ENCODE measurements at regions not wholly inside any gene's neighbourhood (a gene's known extent, or its start where the extent isn't known, plus 50 kb on each side); places are given as distances from the start of the nearest gene placed in this dataset.

- TF ChIP-seq POLR2A (IDR thresholded peaks at IDR 0.05) (no peak), CTCF (IDR thresholded peaks at IDR 0.05) (no peak)
- no peak overlapping the region for H3K4me3 ChIP-seq (ENCODE audit: low read depth, poor library complexity, severe bottlenecking)
- intact Hi-C loops (cut with DNase I; ENCODE audit: low total_unique reads), result no loop called here
- DNase-seq (ENCODE audit: low spot score in 2 of 2), result no peak
- WGBS, 2 donors, result 38 to 52% methylated on average over 4 of the region's 4 CpGs
Measured at GRCh38 chr1:242784084-242784483, 259.6 kb upstream of the PLD5 start.

GRCh38 chr1:242774256-242774655 lies 249.8 kb upstream of the PLD5 start:
- TF ChIP-seq CTCF (IDR thresholded peaks at IDR 0.05), result no peak
- no peak for DNase-seq (ENCODE audit: low spot score in 2 of 2)
- 88 to 91% methylated on average over 16 to 17 of the region's 20 CpGs for WGBS, 2 donors
- intact Hi-C loops (cut with DNase I; ENCODE audit: low total_unique reads), result no loop called here
- H3K4me3 ChIP-seq (ENCODE audit: low read depth, poor library complexity, severe bottlenecking), result no peak overlapping the region

- no peak for DNase-seq (ENCODE audit: low spot score in 2 of 2)
- intact Hi-C loops (cut with DNase I; ENCODE audit: low total_unique reads), result no loop called here
- 68 to 76% methylated on average over 1 of the region's 1 CpG for WGBS, 2 donors
- no peak for TF ChIP-seq CTCF (IDR thresholded peaks at IDR 0.05)
- TF ChIP-seq POLR2A (IDR thresholded peaks at IDR 0.05), result no peak
- H3K4me3 ChIP-seq (ENCODE audit: low read depth, poor library complexity, severe bottlenecking), result no peak overlapping the region
Measured at GRCh38 chr1:242770366-242770765, 245.9 kb upstream of the PLD5 start.

GRCh38 chr1:242764161-242764560 lies 239.7 kb upstream of the PLD5 start:
- TF ChIP-seq POLR2A (IDR thresholded peaks at IDR 0.05) (no peak), CTCF (IDR thresholded peaks at IDR 0.05) (no peak)
- WGBS, 2 donors, result 95% methylated on average over 1 of the region's 1 CpG
- intact Hi-C loops (cut with DNase I; ENCODE audit: low total_unique reads), result no loop called here
- H3K4me3 ChIP-seq (ENCODE audit: low read depth, poor library complexity, severe bottlenecking), result no peak overlapping the region
- no peak for DNase-seq (ENCODE audit: low spot score in 2 of 2)

- no peak for TF ChIP-seq CTCF (IDR thresholded peaks at IDR 0.05)
- no peak for TF ChIP-seq POLR2A (IDR thresholded peaks at IDR 0.05)
- WGBS, 2 donors, result 78 to 80% methylated on average over 3 of the region's 3 CpGs
- no peak overlapping the region for H3K4me3 ChIP-seq (ENCODE audit: low read depth, poor library complexity, severe bottlenecking)
- intact Hi-C loops (cut with DNase I; ENCODE audit: low total_unique reads), result no loop called here
- DNase-seq (ENCODE audit: low spot score in 2 of 2), result no peak
Measured at GRCh38 chr1:242761556-242761955, 237.1 kb upstream of the PLD5 start.

- no peak for DNase-seq (ENCODE audit: low spot score in 2 of 2)
- no peak for TF ChIP-seq CTCF (IDR thresholded peaks at IDR 0.05)
- no peak for TF ChIP-seq POLR2A (IDR thresholded peaks at IDR 0.05)
- WGBS, 2 donors, result 77 to 80% methylated on average over 5 of the region's 5 CpGs
- no peak overlapping the region for H3K4me3 ChIP-seq (ENCODE audit: low read depth, poor library complexity, severe bottlenecking)
- intact Hi-C loops (cut with DNase I; ENCODE audit: low total_unique reads), result no loop called here
Measured at GRCh38 chr1:242754926-242755325, 230.4 kb upstream of the PLD5 start.
